Nephron progenitor cell (in vitro differentiated cells): ENCODE measurements at regions not wholly inside any gene's neighbourhood (a gene's known extent, or its start where the extent isn't known, plus 50 kb on each side); places are given as distances from the start of the nearest gene placed in this dataset.

Experiments used
- DNase-seq: peaks from one replicate; pipeline ENCODE4 v3.0.0; 2021
- H3K27ac Mint-ChIP-seq: 2 replicates; pipeline ENCODE4 v1.8.0; 2021; ENCODE audit warnings: mild to moderate bottlenecking, moderate library complexity, mixed read lengths
- H3K27me3 Mint-ChIP-seq: 2 replicates; pipeline ENCODE4 v1.8.0; 2021; ENCODE audit warnings: mild to moderate bottlenecking, low read depth, mixed read lengths; ENCODE audit not compliant: poor library complexity
- H3K36me3 Mint-ChIP-seq: 2 replicates; pipeline ENCODE4 v1.8.0; 2021; ENCODE audit warnings: low read depth, mixed read lengths
- H3K4me1 Mint-ChIP-seq: 2 replicates; pipeline ENCODE4 v1.8.0; 2021; ENCODE audit warnings: mixed read lengths
- H3K4me3 Mint-ChIP-seq: 2 replicates; pipeline ENCODE4 v1.8.0; 2021; ENCODE audit warnings: mild to moderate bottlenecking, moderate library complexity, mixed read lengths
- H3K9me3 Mint-ChIP-seq: 2 replicates; pipeline ENCODE4 v1.8.0; 2021; ENCODE audit warnings: mild to moderate bottlenecking, moderate library complexity, mixed read lengths
- TF ChIP-seq, protein P1 (sequence below): fragments of 200-600 bp; sonication (generic); IDR thresholded peaks from 2 replicates; pipeline ENCODE4 v1.5.0; 2021; ENCODE audit warnings: antibody characterized with exemption

DNA sequence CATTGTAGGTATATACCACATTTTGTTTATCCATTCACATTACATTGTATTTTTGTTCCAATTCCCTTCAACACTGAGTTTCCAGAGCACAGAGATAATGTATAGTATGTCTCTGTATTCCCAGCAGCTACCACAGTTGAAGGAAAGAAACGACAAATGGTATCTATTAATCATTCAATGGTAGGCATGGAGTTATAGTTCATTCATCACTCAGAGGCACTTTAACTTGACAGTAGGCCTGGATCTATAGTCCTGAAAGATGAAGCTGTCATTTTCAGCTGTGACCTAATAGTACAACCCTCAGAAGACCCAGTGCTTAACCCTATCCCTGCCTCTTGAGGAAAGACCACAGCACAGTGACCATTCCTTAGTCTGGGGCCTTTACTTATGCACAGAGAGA, 163.0 kb upstream of the TMTC4 start:
- Mint-ChIP-seq H3K9me3 (no peaks in the 10 kb centered on the region), H3K4me3 (no peak overlapping the region)

DNA sequence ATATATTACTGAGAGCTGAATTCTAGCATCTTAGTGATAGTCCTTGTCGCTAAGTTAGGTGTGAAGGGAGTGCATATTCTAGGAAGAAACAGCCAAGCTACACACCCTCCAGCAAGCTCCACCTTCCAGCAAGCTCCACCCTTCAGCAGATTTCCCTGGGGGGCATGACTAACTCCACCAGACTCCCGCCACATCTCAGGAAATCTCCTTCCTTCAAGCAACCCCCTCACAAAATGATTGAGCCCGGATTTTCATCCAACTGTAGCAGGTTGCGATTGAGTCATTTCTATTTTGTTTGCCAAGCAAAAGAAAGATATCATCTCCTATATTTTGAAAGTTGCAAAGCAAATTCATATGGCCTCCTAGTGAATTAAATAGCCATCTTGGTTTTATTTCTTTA, 162.1 kb upstream of the TMTC4 start:
- no peak for DNase-seq
- H3K36me3 Mint-ChIP-seq = no peaks in the 10 kb centered on the region
- peaks cover 8% of the 10 kb centered on the region for H3K4me1 Mint-ChIP-seq
- peaks cover 4% of the 10 kb centered on the region for H3K27me3 Mint-ChIP-seq
- no peak overlapping the region for H3K4me3 Mint-ChIP-seq
- H3K27ac Mint-ChIP-seq = no peak overlapping the region
- TF ChIP-seq, protein P1, sequence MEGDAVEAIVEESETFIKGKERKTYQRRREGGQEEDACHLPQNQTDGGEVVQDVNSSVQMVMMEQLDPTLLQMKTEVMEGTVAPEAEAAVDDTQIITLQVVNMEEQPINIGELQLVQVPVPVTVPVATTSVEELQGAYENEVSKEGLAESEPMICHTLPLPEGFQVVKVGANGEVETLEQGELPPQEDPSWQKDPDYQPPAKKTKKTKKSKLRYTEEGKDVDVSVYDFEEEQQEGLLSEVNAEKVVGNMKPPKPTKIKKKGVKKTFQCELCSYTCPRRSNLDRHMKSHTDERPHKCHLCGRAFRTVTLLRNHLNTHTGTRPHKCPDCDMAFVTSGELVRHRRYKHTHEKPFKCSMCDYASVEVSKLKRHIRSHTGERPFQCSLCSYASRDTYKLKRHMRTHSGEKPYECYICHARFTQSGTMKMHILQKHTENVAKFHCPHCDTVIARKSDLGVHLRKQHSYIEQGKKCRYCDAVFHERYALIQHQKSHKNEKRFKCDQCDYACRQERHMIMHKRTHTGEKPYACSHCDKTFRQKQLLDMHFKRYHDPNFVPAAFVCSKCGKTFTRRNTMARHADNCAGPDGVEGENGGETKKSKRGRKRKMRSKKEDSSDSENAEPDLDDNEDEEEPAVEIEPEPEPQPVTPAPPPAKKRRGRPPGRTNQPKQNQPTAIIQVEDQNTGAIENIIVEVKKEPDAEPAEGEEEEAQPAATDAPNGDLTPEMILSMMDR = no peak
- H3K9me3 Mint-ChIP-seq = peaks cover 5% of the 10 kb centered on the region

More for the DNA sequence above, 163.0 kb upstream of the TMTC4 start:
- TF ChIP-seq, protein P1 = no peak
- H3K36me3 Mint-ChIP-seq = no peaks in the 10 kb centered on the region
- DNase-seq = no peak
- peaks cover 4% of the 10 kb centered on the region for H3K27me3 Mint-ChIP-seq
- H3K4me1 Mint-ChIP-seq = peaks cover 14% of the 10 kb centered on the region
- H3K27ac Mint-ChIP-seq = no peak overlapping the region

DNA sequence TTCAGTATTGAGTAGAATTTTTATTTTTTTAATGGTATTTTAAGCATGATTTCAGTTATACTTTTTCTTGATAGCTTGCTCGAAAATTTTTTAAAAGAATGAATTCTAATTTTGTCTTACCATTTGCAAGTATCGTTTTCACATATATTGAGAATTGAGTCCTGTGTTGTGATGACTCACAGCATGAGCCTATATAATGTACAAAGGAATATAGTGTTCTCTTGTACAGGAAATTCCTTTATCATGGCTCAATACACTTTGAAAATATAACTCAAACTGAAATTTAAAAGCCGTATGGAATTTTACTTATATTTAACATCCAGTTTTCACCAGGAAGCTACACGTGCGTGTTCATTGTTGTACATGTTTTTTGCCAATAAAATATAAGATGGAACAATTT, 161.1 kb upstream of the TMTC4 start:
- H3K27ac Mint-ChIP-seq = no peak overlapping the region
- DNase-seq = no peak
- peaks cover 4% of the 10 kb centered on the region for H3K27me3 Mint-ChIP-seq
- peaks cover 5% of the 10 kb centered on the region for H3K9me3 Mint-ChIP-seq
- H3K4me1 Mint-ChIP-seq = peaks cover 8% of the 10 kb centered on the region
- TF ChIP-seq, protein P1 = no peak
- H3K36me3 Mint-ChIP-seq = no peaks in the 10 kb centered on the region
- no peak overlapping the region for H3K4me3 Mint-ChIP-seq

DNA sequence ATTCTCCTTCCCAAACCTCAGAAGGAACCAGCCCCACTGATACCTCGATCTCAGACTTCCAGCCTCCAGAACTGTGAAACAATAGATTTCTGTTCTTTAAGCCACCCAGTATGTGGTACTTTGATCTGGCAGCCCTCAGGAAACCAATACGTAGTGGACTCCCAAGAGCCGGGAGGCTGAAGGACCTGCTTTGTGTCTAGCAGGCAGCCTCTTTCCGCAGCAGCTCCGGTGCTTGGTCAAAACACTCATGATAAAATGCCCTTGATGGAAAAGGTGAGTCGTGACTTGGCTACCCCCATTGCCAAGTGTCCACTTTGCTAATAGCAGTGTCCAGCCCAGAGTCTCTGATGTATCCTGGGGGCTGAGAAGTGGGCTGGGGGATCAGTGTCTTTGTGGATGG, 158.8 kb upstream of the TMTC4 start:
- TF ChIP-seq, protein P1 = no peak
- peaks cover 12% of the 10 kb centered on the region for H3K9me3 Mint-ChIP-seq

DNA sequence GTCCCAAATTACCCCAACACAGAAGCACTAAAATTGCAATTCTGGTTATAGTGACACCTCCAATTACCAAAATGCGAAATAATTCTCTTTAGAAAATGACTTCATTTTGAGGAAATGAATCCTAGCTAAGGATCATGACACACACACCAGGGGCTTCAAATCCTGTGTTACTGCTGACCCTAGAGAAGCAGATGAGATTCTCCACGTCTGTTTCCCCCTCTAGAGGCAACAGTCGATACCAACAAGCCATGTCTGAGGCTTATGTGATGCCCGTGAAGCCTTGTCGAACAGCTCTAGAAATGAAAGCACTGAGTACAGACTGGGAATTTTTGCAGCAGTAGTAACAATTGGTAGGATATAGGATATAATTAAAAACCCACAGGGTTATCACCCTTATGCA, 153.6 kb upstream of the TMTC4 start:
- H3K27me3 Mint-ChIP-seq = no peaks in the 10 kb centered on the region
- peaks cover 8% of the 10 kb centered on the region for H3K4me1 Mint-ChIP-seq
- no peak for DNase-seq
- peaks cover 12% of the 10 kb centered on the region for H3K9me3 Mint-ChIP-seq
- no peak overlapping the region for H3K27ac Mint-ChIP-seq
- H3K4me3 Mint-ChIP-seq = no peak overlapping the region
- TF ChIP-seq, protein P1 = peak; percentile 23
- H3K36me3 Mint-ChIP-seq = no peaks in the 10 kb centered on the region

More for the DNA sequence above, 158.8 kb upstream of the TMTC4 start:
- Mint-ChIP-seq H3K4me3 (no peak overlapping the region), H3K36me3 (no peaks in the 10 kb centered on the region), H3K27ac (no peak overlapping the region), H3K27me3 (peaks cover 4% of the 10 kb centered on the region), H3K4me1 (peaks cover 7% of the 10 kb centered on the region)
- no peak for DNase-seq

DNA sequence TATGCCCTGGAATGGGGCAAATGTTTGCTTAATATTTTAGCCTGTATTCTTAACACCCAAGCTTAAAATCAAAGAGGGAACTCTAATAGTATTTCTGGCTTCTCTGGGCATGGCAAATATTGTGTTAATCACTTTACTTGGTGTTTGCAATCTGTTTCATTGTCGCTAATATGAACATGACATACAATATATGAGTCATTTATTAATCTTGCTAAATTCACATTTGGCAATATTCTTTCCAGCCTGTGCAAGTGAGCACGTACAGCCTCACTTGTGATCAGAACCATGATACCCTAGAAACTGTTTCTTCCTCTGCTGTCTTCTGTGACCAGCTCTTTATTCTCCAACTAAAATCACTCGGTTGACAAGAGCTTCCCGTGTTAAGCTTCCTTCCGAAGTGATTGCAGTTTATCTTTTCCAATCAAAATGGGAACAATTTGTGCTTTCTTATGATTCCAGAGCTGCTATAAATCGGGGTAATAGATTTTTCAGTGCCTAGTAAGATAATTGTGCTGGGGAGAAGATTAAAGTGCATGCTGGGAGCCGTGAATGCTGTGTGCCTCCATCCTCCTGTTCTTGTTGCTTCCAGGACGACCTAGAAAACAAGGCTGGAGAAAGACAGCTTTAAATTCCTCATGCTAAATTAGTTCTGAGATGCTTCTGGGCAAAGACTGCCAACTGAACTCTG, 153.0 kb upstream of the TMTC4 start:
- Mint-ChIP-seq H3K36me3 (no peaks in the 10 kb centered on the region), H3K4me1 (peaks cover 12% of the 10 kb centered on the region), H3K27ac (no peak overlapping the region), H3K4me3 (no peak overlapping the region), H3K27me3 (no peaks in the 10 kb centered on the region), H3K9me3 (peaks cover 12% of the 10 kb centered on the region)
- TF ChIP-seq, protein P1 = no peak
- no peak for DNase-seq
